DND-41 (cell line): ENCODE measurements at regions not wholly inside any gene's neighbourhood (a gene's known extent, or its start where the extent isn't known, plus 50 kb on each side); places are given as distances from the start of the nearest gene placed in this dataset.

Source experiments
- ATAC-seq: fragments of 200-7000 bp; cut with Tn5 transposase; 3 replicates; pipeline ENCODE4 v1.9.1; 2021; ENCODE audit warnings: low read depth; ENCODE audit not compliant: insufficient read depth
- DNase-seq: peaks from one replicate; pipeline ENCODE4 v3.0.0-alpha.2; 2020
- H2AFZ ChIP-seq: 2 replicates; pipeline ENCODE4 v1.6.0; 2012; ENCODE audit warnings: low read depth, low read length
- H3K27ac ChIP-seq: 2 replicates; pipeline ENCODE4 v1.5.1; 2012; ENCODE audit warnings: low read length, inconsistent platforms
- H3K27me3 ChIP-seq: fragments of 200-600 bp; sonication (generic); 2 replicates; pipeline ENCODE4 v1.6.0; 2012; ENCODE audit warnings: low read length, mild to moderate bottlenecking, inconsistent platforms; ENCODE audit not compliant: insufficient read depth, poor library complexity
- H3K36me3 ChIP-seq: 2 replicates; pipeline ENCODE4 v1.5.1; 2012; ENCODE audit warnings: low read length, inconsistent platforms; ENCODE audit not compliant: insufficient read depth
- H3K4me1 ChIP-seq: 2 replicates; pipeline ENCODE4 v1.5.1; 2012; ENCODE audit warnings: mild to moderate bottlenecking, low read length; ENCODE audit not compliant: insufficient read depth
- H3K4me2 ChIP-seq: 2 replicates; pipeline ENCODE4 v1.6.0; 2012; ENCODE audit warnings: mild to moderate bottlenecking, moderate library complexity, low read length, inconsistent platforms; ENCODE audit not compliant: insufficient read depth
- H3K4me3 ChIP-seq, 2 experiments: fragments of 200-600 bp in 1 of 2; shearing (Covaris generic) in 1 of 2; 2 replicates each; pipeline ENCODE4 v1.5.1; 2012 to 2016; ENCODE audit warnings: inconsistent platforms in 2 of 2, low read length in 2 of 2, mild to moderate bottlenecking in 2 of 2, low read depth in 1 of 2, moderate library complexity in 1 of 2
- H3K79me2 ChIP-seq: 2 replicates; pipeline ENCODE4 v1.6.0; 2012; ENCODE audit warnings: low read length, inconsistent platforms; ENCODE audit not compliant: insufficient read depth
- H3K9ac ChIP-seq: 2 replicates; pipeline ENCODE4 v1.6.0; 2012; ENCODE audit warnings: low read depth, mild to moderate bottlenecking, inconsistent platforms, low read length, moderate library complexity
- H3K9me3 ChIP-seq: 2 replicates; pipeline ENCODE4 v1.5.1; 2012; ENCODE audit warnings: low read length, moderate library complexity, mild to moderate bottlenecking, inconsistent platforms; ENCODE audit not compliant: insufficient read depth, severe bottlenecking
- H4K20me1 ChIP-seq: 2 replicates; pipeline ENCODE4 v1.6.0; 2012; ENCODE audit warnings: low read length; ENCODE audit not compliant: insufficient read depth
- CTCF ChIP-seq: IDR thresholded peaks from 2 replicates; pipeline ENCODE4 v1.5.1; 2012; ENCODE audit warnings: borderline replicate concordance, low read length, moderate library complexity, mild to moderate bottlenecking; ENCODE audit not compliant: poor library complexity, severe bottlenecking; ENCODE audit errors: extremely low read depth
- EZH2 ChIP-seq: IDR thresholded peaks from 3 replicates; pipeline ENCODE4 v1.6.1; 2012; ENCODE audit warnings: borderline replicate concordance, low read depth, mild to moderate bottlenecking, moderate library complexity, low read length, inconsistent platforms; ENCODE audit not compliant: severe bottlenecking

GRCh38 chr14:49977126-49977841 lies 84.4 kb downstream of the ARF6 start:
- peaks cover 12% of the 10 kb centered on the region for H3K27me3 ChIP-seq
- no peak overlapping the region for H2AFZ ChIP-seq
- H3K9me3 ChIP-seq = no peaks in the 10 kb centered on the region
- no peaks in the 10 kb centered on the region for H3K4me1 ChIP-seq
- H3K9ac ChIP-seq = no peak overlapping the region
- DNase-seq (no peak), ATAC-seq (peak; percentile 64; the same call in 2 of the 3 replicates)
- H3K4me2 ChIP-seq = no peak overlapping the region
- H3K27ac ChIP-seq = no peak overlapping the region
- H3K79me2 ChIP-seq = no peaks in the 10 kb centered on the region
- no peak overlapping the region for H3K4me3 ChIP-seq
- no peaks in the 10 kb centered on the region for H3K36me3 ChIP-seq
- TF ChIP-seq EZH2 = no peak
- TF ChIP-seq CTCF = no peak
- no peaks in the 10 kb centered on the region for H4K20me1 ChIP-seq

DNA sequence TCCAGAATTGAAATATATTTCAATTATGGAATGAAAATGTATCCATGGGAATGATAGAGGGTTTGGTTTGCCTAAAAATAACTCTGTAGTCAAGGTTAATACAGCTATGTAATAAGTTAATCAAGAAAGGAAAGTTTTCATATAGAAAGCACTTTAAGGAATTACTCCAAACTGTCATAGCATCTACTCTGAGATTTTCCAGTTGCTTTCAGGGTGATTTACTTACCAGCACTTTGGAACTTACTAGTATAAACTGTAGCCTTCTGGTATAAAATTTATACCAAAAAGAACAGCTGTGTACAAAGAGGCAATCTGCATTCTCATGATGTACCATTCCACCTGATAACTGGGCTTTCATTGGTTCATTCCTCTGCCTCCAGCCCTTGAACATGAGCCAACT lies 87.1 kb downstream of the ARF6 start:
- TF ChIP-seq EZH2 = no peak
- TF ChIP-seq CTCF = no peak
- Histone ChIP-seq H3K9me3 (no peaks in the 10 kb centered on the region), H3K4me3 (no peak overlapping the region), H3K4me1 (no peaks in the 10 kb centered on the region), H2AFZ (no peak overlapping the region), H3K27ac (no peak overlapping the region), H3K36me3 (no peaks in the 10 kb centered on the region), H3K79me2 (no peaks in the 10 kb centered on the region), H4K20me1 (no peaks in the 10 kb centered on the region), H3K27me3 (peaks cover 12% of the 10 kb centered on the region), H3K9ac (no peak overlapping the region), H3K4me2 (no peak overlapping the region)
- ATAC-seq (no peak), DNase-seq (no peak)

GRCh38 chr14:49982082-49982481 lies 89.2 kb downstream of the ARF6 start:
- Histone ChIP-seq H3K4me1 (no peaks in the 10 kb centered on the region), H3K27ac (no peak overlapping the region), H3K9me3 (no peaks in the 10 kb centered on the region), H3K36me3 (no peaks in the 10 kb centered on the region), H3K4me2 (no peak overlapping the region), H2AFZ (no peak overlapping the region), H3K27me3 (peaks cover 12% of the 10 kb centered on the region), H4K20me1 (no peaks in the 10 kb centered on the region), H3K4me3 (no peak overlapping the region), H3K9ac (no peak overlapping the region), H3K79me2 (no peaks in the 10 kb centered on the region)
- TF ChIP-seq CTCF = no peak
- TF ChIP-seq EZH2 = no peak
- DNase-seq (no peak), ATAC-seq (no peak)
